Colonic mucosa (tissue), 4 donors: ENCODE measurements at regions not wholly inside any gene's neighbourhood (a gene's known extent, or its start where the extent isn't known, plus 50 kb on each side); places are given as distances from the start of the nearest gene placed in this dataset.
"Not testable (repeated sequence)": the region's sequence is repeated elsewhere in the genome, so short reads cannot be mapped to it uniquely, and the experiment has no call there.

Experiments used
- DNase-seq: peaks from one replicate; pipeline ENCODE4 v3.0.0-alpha.2; 2020
- H3K27ac ChIP-seq: fragments of 200-600 bp; one replicate; pipeline ENCODE4 v1.8.0; 2021
- H3K27me3 ChIP-seq: fragments of 200-600 bp; one replicate; pipeline ENCODE4 v1.8.0; 2021
- H3K36me3 ChIP-seq: fragments of 200-600 bp; one replicate; pipeline ENCODE4 v1.8.0; 2021
- H3K4me1 ChIP-seq: fragments of 200-600 bp; one replicate; pipeline ENCODE4 v1.8.0; 2021; ENCODE audit warnings: mild to moderate bottlenecking
- H3K4me3 ChIP-seq: fragments of 200-600 bp; one replicate; pipeline ENCODE4 v1.8.0; 2021
- H3K9ac ChIP-seq, 2 donors: one replicate each; pipeline ENCODE4 v1.7.0; 2013; ENCODE audit warnings: control low read depth in 2 of 2, low read depth in 2 of 2, low read length in 2 of 2
- H3K9me3 ChIP-seq: fragments of 200-600 bp; one replicate; pipeline ENCODE4 v1.8.0; 2021
- CTCF ChIP-seq: fragments of 200-600 bp; IDR thresholded peaks from one replicate; pipeline ENCODE4 v1.8.0; 2022; ENCODE audit warnings: antibody characterized with exemption, mild to moderate bottlenecking
- intact Hi-C: fragments of 100-400 bp; cut with DNase I; formaldehyde crosslinking; loops from one replicate; pipeline ENCODE4 v1.14.1; 2022
- donor health status: healthy.
- donor health status: DM: no; HTN: no; CAD: no.
- donor health status: DM: no; HTN: no; CAD: no.

GRCh38 chr7:10475940-10476641 lies 497.6 kb upstream of the PHF14 start:
- no peaks in the 10 kb centered on the region for H3K9me3 ChIP-seq
- H3K9ac ChIP-seq = no peak overlapping the region
- no peaks in the 10 kb centered on the region for H3K27me3 ChIP-seq
- no peaks in the 10 kb centered on the region for H3K4me1 ChIP-seq
- no peak for TF ChIP-seq CTCF
- H3K36me3 ChIP-seq = no peaks in the 10 kb centered on the region
- intact Hi-C loops = no loop called here
- no peak for DNase-seq
- H3K27ac ChIP-seq = no peak overlapping the region
- H3K4me3 ChIP-seq = no peak overlapping the region

- Histone ChIP-seq H3K27me3 (no peaks in the 10 kb centered on the region), H3K27ac (no peak overlapping the region), H3K4me3 (no peak overlapping the region), H3K36me3 (no peaks in the 10 kb centered on the region), H3K9me3 (no peaks in the 10 kb centered on the region), H3K4me1 (no peaks in the 10 kb centered on the region), H3K9ac (no peak overlapping the region)
- no peak for DNase-seq
- no peak for TF ChIP-seq CTCF
- intact Hi-C loops = no loop called here
These were observed 497.0 kb upstream of the PHF14 start for GRCh38 chr7:10476642-10477041.

GRCh38 chr7:10483671-10484070 lies 490.0 kb upstream of the PHF14 start:
- TF ChIP-seq CTCF = no peak
- intact Hi-C loops = no loop called here
- Histone ChIP-seq H3K9me3 (no peaks in the 10 kb centered on the region), H3K36me3 (no peaks in the 10 kb centered on the region), H3K4me3 (no peak overlapping the region), H3K9ac (no peak overlapping the region), H3K4me1 (no peaks in the 10 kb centered on the region), H3K27ac (no peak overlapping the region), H3K27me3 (no peaks in the 10 kb centered on the region)
- DNase-seq = no peak

GRCh38 chr7:10484767-10485166 lies 488.9 kb upstream of the PHF14 start:
- Histone ChIP-seq H3K27ac (no peak overlapping the region), H3K9ac (no peak overlapping the region), H3K27me3 (no peaks in the 10 kb centered on the region), H3K36me3 (no peaks in the 10 kb centered on the region), H3K4me3 (no peak overlapping the region), H3K9me3 (no peaks in the 10 kb centered on the region), H3K4me1 (no peaks in the 10 kb centered on the region)
- no peak for TF ChIP-seq CTCF
- no peak for DNase-seq
- intact Hi-C loops = no loop called here

GRCh38 chr7:10501206-10501884 lies 472.3 kb upstream of the PHF14 start:
- H3K4me3 ChIP-seq, intact Hi-C loops, H3K9ac ChIP-seq, H3K9me3 ChIP-seq, H3K4me1 ChIP-seq, DNase-seq, H3K27ac ChIP-seq, H3K36me3 ChIP-seq, H3K27me3 ChIP-seq: not testable (repeated sequence)

- TF ChIP-seq CTCF = no peak
- Histone ChIP-seq H3K9ac (no peak overlapping the region), H3K9me3 (no peaks in the 10 kb centered on the region), H3K36me3 (no peaks in the 10 kb centered on the region), H3K27ac (no peak overlapping the region), H3K4me3 (no peak overlapping the region), H3K4me1 (no peaks in the 10 kb centered on the region), H3K27me3 (no peaks in the 10 kb centered on the region)
- intact Hi-C loops = no loop called here
- DNase-seq = no peak
These were observed 466.6 kb upstream of the PHF14 start for GRCh38 chr7:10507032-10507431.
